Activated T-helper 1 cell treated with anti-CD3 and anti-CD28 coated beads, Interleukin-12 subunit alpha, Interleukin-12 subunit beta, Interleukin-2, Interleukin-4 antibody, amounts not matched to agents 30 ng/mL and 10 ng/mL and 1 ng/mL, durations not matched to agents 14 hours and 24 hours and 36 hours (primary cell): ENCODE measurements at regions not wholly inside any gene's neighbourhood (a gene's known extent, or its start where the extent isn't known, plus 50 kb on each side); places are given as distances from the start of the nearest gene placed in this dataset.

Experiments
- DNase-seq: peaks from one replicate; pipeline ENCODE4 v3.0.0; 2021; ENCODE audit warnings: low spot score
- H3K27ac Mint-ChIP-seq: one replicate; pipeline ENCODE4 v1.8.0; 2021; ENCODE audit warnings: mild to moderate bottlenecking, mixed read lengths
- H3K27me3 Mint-ChIP-seq: one replicate; pipeline ENCODE4 v1.8.0; 2022; ENCODE audit warnings: mild to moderate bottlenecking, moderate library complexity, mixed read lengths; ENCODE audit not compliant: insufficient read depth
- H3K36me3 Mint-ChIP-seq: one replicate; pipeline ENCODE4 v1.8.0; 2021; ENCODE audit warnings: low read depth, mixed read lengths
- H3K4me1 Mint-ChIP-seq: one replicate; pipeline ENCODE4 v1.8.0; 2021; ENCODE audit warnings: low read depth, mixed read lengths
- H3K4me3 Mint-ChIP-seq: one replicate; pipeline ENCODE4 v1.8.0; 2021; ENCODE audit warnings: mild to moderate bottlenecking, moderate library complexity, mixed read lengths
- H3K9me3 Mint-ChIP-seq: one replicate; pipeline ENCODE4 v1.8.0; 2021; ENCODE audit warnings: mixed read lengths
- intact Hi-C: fragments of 100-400 bp; cut with micrococcal nuclease; formaldehyde crosslinking; loops from one replicate; pipeline ENCODE4 v1.15.1; 2024

DNA sequence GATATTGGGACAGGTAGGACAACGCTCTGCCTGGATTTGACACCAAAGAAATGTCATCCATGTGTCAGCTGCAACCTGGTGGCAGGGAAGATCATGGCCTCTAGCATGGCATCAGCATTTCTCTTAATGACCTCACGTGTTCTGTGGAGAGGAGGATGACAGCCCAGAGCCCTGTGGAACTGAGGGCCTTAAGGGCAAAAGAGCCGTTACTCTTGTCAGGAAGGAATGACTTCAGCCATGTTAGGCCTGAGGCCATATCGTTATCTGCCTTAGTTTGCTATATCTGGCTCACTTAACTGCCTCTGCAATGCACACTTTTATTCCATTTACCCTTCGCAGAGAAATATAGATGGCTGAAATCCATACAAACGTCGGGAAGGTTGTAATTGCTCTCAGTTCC is 83.2 kb upstream of the PBX1 start:
- no peak for DNase-seq
- H3K27ac Mint-ChIP-seq = no peak overlapping the region
- no peaks in the 10 kb centered on the region for H3K9me3 Mint-ChIP-seq
- H3K4me3 Mint-ChIP-seq = no peak overlapping the region
- no peaks in the 10 kb centered on the region for H3K36me3 Mint-ChIP-seq
- intact Hi-C loops = no loop called here
- H3K4me1 Mint-ChIP-seq = no peaks in the 10 kb centered on the region
- no peaks in the 10 kb centered on the region for H3K27me3 Mint-ChIP-seq

DNA sequence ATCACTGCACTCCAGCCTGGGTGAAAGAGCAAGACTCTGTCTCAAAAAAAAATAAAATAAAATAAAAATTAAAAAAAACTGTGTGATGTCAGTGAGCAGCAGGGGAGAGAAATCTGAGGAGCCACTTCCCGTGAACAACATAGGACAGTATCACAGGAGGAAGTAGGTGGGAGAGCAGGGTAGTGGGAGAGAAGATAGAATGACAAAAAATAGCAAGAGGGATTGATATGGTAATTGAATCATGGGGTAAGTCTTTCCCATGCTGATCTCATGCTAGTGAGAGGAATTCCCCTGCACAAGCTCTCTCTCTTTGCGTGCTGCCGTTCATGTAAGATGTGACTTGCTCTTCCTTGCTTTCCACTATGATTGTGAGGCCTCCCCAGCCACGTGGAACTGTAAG is 81.6 kb upstream of the PBX1 start:
- Mint-ChIP-seq H3K27ac (no peak overlapping the region), H3K27me3 (no peaks in the 10 kb centered on the region), H3K4me1 (no peaks in the 10 kb centered on the region), H3K36me3 (no peaks in the 10 kb centered on the region), H3K4me3 (no peak overlapping the region), H3K9me3 (no peaks in the 10 kb centered on the region)
- intact Hi-C loops = no loop called here
- DNase-seq = no peak

DNA sequence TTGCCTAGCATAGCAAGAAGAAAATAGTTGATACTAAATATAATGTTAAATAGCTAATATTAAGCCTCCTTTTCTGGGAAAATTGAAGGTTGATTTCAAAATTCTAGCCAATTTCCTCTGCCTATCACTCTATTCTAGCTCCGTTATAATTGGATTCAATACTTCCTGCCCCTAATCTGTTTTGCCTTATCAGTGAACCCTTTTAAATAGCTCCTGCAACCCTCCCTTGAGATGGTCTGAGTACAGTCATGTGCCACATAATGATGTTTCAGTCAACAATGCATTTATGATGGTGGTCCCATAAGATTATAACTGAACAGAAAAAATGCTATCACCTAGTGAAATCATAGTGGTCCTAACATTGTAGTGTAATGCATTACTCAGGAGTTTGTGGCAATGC is 79.7 kb upstream of the PBX1 start:
- no peak overlapping the region for H3K27ac Mint-ChIP-seq
- intact Hi-C loops = no loop called here
- H3K4me3 Mint-ChIP-seq = no peak overlapping the region
- DNase-seq = no peak
- H3K36me3 Mint-ChIP-seq = no peaks in the 10 kb centered on the region
- no peaks in the 10 kb centered on the region for H3K9me3 Mint-ChIP-seq
- H3K27me3 Mint-ChIP-seq = no peaks in the 10 kb centered on the region
- no peaks in the 10 kb centered on the region for H3K4me1 Mint-ChIP-seq

DNA sequence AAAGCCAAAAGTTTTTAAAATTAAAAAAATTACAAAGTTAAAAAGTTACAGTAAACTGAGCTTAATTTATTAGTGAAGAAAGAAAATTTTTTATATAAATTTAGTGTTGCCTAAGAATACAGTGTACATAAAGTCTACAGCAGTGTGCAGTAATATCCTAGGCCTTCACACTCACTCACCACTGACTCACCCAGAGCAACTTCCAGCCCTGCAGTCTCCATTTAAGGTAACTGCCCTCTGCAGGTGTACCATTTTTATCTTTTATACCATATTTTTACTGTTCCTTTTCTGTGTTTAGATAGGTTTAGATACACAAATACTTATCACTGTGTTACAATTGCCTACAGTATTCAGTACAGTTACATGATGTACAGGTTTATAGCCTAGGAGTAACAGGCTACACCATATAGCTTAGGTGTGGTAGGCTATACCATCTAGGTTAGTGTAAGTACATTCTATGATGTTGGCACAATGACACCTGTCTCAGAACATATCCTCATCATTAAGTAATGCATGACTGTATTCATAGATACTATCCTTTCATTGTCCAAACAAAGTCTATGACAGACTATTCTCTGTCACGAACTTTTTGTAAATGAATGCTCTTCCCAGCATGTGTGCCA is 78.6 kb upstream of the PBX1 start:
- Mint-ChIP-seq H3K27ac (no peak overlapping the region), H3K27me3 (no peaks in the 10 kb centered on the region), H3K9me3 (no peaks in the 10 kb centered on the region), H3K4me1 (no peaks in the 10 kb centered on the region), H3K4me3 (no peak overlapping the region), H3K36me3 (no peaks in the 10 kb centered on the region)
- intact Hi-C loops = no loop called here
- no peak for DNase-seq

DNA sequence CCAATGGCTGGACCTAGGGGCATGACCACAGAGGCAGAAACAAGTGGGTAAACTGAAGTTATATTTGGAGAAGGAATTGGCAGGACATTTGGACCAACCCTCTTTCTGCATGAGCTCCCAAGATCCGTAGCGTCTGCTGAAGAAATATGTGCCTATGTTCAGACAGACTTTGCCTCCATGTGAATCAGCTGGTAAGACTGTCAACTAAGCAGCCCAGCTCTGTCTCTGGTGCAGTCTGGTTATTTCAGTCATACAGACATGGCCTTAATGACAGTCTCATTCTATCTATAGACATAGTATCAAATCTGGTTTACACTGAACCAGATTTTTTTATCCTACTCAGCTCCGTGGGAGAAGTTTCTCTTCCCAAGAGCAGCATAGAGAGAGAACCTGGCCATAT is 63.1 kb upstream of the PBX1 start:
- Mint-ChIP-seq H3K4me3 (no peak overlapping the region), H3K9me3 (peaks cover 5% of the 10 kb centered on the region), H3K4me1 (no peaks in the 10 kb centered on the region), H3K27ac (no peak overlapping the region), H3K27me3 (no peaks in the 10 kb centered on the region), H3K36me3 (no peaks in the 10 kb centered on the region)
- intact Hi-C loops = no loop called here
- no peak for DNase-seq

DNA sequence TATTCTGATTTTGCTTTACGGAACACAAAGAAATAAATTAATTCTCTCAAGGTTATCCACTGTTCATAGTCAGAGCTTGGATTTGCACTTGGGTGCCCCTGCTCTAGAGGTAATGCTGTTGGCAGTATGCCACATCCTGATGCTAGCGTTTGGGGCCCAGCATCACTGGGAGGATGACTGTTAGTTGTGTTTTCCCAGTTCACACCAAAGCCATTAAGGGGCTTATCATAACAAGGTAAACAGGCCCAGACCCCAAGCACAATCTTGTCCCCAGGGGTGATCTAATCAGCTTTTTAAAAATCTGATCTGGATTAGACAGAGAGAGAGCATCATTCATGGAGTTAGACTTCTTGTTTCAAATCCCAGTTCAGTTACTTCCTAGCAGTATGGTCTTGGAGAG is 60.2 kb upstream of the PBX1 start:
- H3K27ac Mint-ChIP-seq = no peak overlapping the region
- no peaks in the 10 kb centered on the region for H3K36me3 Mint-ChIP-seq
- DNase-seq = no peak
- H3K4me1 Mint-ChIP-seq = no peaks in the 10 kb centered on the region
- H3K4me3 Mint-ChIP-seq = no peak overlapping the region
- H3K27me3 Mint-ChIP-seq = no peaks in the 10 kb centered on the region
- peaks cover 23% of the 10 kb centered on the region for H3K9me3 Mint-ChIP-seq
- intact Hi-C loops = no loop called here

DNA sequence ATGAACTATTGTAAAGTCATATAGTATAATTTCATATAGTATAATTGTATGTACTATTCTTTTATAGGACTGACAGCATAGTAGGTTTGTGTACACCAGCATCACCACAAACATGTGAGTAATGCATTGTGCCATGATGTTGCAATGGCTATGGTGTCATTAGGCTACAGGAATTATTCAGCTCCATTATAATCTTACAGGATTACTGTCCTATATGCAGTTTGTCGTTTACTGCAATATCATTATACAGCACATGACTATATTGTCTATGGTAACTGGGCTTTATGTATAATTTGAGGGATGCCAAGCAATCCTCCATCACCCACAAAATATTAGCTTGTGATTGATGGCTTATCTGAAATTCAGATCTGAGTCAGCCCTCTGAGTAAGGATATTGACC is 54.2 kb upstream of the PBX1 start:
- H3K4me3 Mint-ChIP-seq = no peak overlapping the region
- H3K9me3 Mint-ChIP-seq = peaks cover 24% of the 10 kb centered on the region
- H3K27ac Mint-ChIP-seq = no peak overlapping the region
- H3K27me3 Mint-ChIP-seq = no peaks in the 10 kb centered on the region
- intact Hi-C loops = no loop called here
- H3K4me1 Mint-ChIP-seq = no peaks in the 10 kb centered on the region
- H3K36me3 Mint-ChIP-seq = no peaks in the 10 kb centered on the region
- DNase-seq = no peak
